Activated T-cell treated with anti-CD3 and anti-CD28 coated beads, Interleukin-2, amount 50 U/mL, for 72 hours (primary cell): ENCODE measurements at regions not wholly inside any gene's neighbourhood (a gene's known extent, or its start where the extent isn't known, plus 50 kb on each side); places are given as distances from the start of the nearest gene placed in this dataset.

Experiments used
- ATAC-seq, 2 donors: fragments of 150-1000 bp; cut with Tn5 transposase; replicated peaks in 1 of 2; 2 replicates each; pipeline ENCODE4 v1.10.0; 2021; ENCODE audit warnings: moderate library complexity in 2 of 2, mild to moderate bottlenecking in 1 of 2
- DNase-seq, 2 donors: peaks; one replicate each; pipeline ENCODE4 v3.0.0; 2021 to 2022; ENCODE audit warnings: mixed read lengths in 1 of 2
- H3K27ac Mint-ChIP-seq: one replicate; pipeline ENCODE4 v1.8.0; 2022; ENCODE audit warnings: mild to moderate bottlenecking, moderate library complexity, mixed read lengths
- H3K27me3 Mint-ChIP-seq: one replicate; pipeline ENCODE4 v1.8.0; 2022; ENCODE audit warnings: low read depth, mixed read lengths
- H3K36me3 Mint-ChIP-seq, 2 donors: one replicate each; pipeline ENCODE4 v1.8.0; 2022; ENCODE audit warnings: mixed read lengths in 2 of 2, mild to moderate bottlenecking in 1 of 2; ENCODE audit not compliant: insufficient read depth in 2 of 2
- H3K4me1 Mint-ChIP-seq: one replicate; pipeline ENCODE4 v1.8.0; 2022; ENCODE audit warnings: low read depth, mixed read lengths
- H3K4me3 Mint-ChIP-seq, 2 donors: one replicate each; pipeline ENCODE4 v1.8.0; 2022; ENCODE audit warnings: mild to moderate bottlenecking in 2 of 2, mixed read lengths in 2 of 2, moderate library complexity in 2 of 2
- H3K9me3 Mint-ChIP-seq, 2 donors: one replicate each; pipeline ENCODE4 v1.8.0; 2022; ENCODE audit warnings: mixed read lengths in 2 of 2

DNA sequence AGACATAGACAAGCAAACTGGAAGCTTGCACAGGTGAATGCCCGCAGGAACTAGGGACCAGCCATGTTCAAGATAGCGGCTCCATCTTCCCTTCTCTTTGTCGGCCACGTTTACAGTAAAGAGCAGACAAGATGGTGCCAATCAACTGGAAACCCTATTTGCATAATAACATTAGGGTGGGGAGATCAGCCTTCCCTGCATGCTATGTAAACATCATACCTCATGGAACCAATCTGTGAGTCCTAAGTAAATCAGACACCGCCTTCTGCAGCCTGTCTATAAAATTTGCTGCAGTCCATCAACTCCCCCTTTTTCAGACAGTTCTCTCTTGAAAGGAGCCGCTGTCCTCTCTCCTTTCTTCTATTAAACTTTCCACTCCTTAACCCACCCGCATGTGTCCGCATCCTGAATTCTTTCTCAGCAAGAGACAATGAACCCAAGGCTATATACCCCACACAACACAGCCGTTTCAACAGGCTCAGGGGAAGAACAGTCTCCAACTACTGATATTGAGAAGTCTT, 384.4 kb downstream of the EIPR1 start:
- DNase-seq, result no peak
- ATAC-seq, result no peak
- no peak overlapping the region for H3K4me3 Mint-ChIP-seq
- no peak overlapping the region for H3K27ac Mint-ChIP-seq
- peaks cover 0 to 5% of the 10 kb centered on the region in 2 donors for H3K9me3 Mint-ChIP-seq
- H3K36me3 Mint-ChIP-seq, result peaks cover 0 to 2% of the 10 kb centered on the region in 2 donors
- no peaks in the 10 kb centered on the region for H3K4me1 Mint-ChIP-seq
- H3K27me3 Mint-ChIP-seq, result no peaks in the 10 kb centered on the region

DNA sequence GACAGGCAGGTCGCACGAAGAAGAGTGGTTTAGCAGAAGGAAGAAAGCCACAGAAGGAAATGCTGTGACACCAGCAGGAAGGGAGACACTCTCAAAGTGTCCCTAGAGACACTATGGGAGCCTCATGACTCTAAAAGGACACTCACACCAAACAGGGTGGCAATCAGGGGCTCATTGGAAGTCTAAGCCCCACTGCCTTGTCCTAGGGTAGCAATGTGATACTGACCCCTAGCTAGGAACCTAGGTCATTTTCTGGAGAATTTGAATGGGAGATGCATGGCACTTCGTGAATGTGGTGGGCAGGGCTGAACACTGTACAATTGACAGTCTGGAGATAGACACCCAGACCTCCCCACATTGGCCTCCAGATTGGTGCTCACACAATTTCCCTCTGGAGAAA, 385.0 kb downstream of the EIPR1 start:
- ATAC-seq (no peak), DNase-seq (no peak)
- peaks cover 0 to 2% of the 10 kb centered on the region in 2 donors for H3K36me3 Mint-ChIP-seq
- no peak overlapping the region for H3K4me3 Mint-ChIP-seq
- peaks cover 0 to 8% of the 10 kb centered on the region in 2 donors for H3K9me3 Mint-ChIP-seq
- no peaks in the 10 kb centered on the region for H3K27me3 Mint-ChIP-seq
- no peak overlapping the region for H3K27ac Mint-ChIP-seq
- H3K4me1 Mint-ChIP-seq, result no peaks in the 10 kb centered on the region

GRCh38 chr2:2985020-2985419, 392.6 kb downstream of the EIPR1 start:
- no peaks in the 10 kb centered on the region for H3K4me1 Mint-ChIP-seq
- ATAC-seq (no peak), DNase-seq (no peak)
- H3K27ac Mint-ChIP-seq, result no peak overlapping the region
- no peak overlapping the region for H3K4me3 Mint-ChIP-seq
- H3K9me3 Mint-ChIP-seq, result peaks cover 0 to 9% of the 10 kb centered on the region in 2 donors
- no peaks in the 10 kb centered on the region for H3K27me3 Mint-ChIP-seq
- peaks cover 0 to 2% of the 10 kb centered on the region in 2 donors for H3K36me3 Mint-ChIP-seq

DNA sequence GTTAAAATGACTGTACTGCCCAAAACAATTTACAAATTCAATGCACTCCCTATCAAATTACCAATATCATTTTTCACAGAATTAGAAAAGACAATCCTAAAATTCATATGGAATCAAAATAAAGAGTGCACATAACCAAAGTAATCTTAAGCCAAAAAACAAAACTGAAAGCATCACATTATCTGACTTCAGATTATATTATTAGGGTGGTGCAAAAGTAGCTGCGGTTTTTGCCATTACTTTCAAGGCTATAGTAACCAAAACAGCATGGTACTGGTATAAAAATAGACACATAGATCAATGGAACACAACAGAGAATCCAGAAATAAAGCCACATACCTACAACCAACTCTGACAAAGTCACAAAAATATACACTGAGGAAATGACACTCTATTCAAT, 396.6 kb downstream of the EIPR1 start:
- H3K27me3 Mint-ChIP-seq, result no peaks in the 10 kb centered on the region
- peaks cover 2% of the 10 kb centered on the region in 2 donors for H3K9me3 Mint-ChIP-seq

GRCh38 chr2:2974982-2975381, 402.6 kb downstream of the EIPR1 start:
- peaks cover 8% of the 10 kb centered on the region for H3K27me3 Mint-ChIP-seq
- no peak for ATAC-seq
- H3K4me3 Mint-ChIP-seq, result no peak overlapping the region
- DNase-seq, result no peak
- H3K27ac Mint-ChIP-seq, result no peak overlapping the region
- H3K4me1 Mint-ChIP-seq, result no peaks in the 10 kb centered on the region
- peaks cover 0 to 2% of the 10 kb centered on the region in 2 donors for H3K9me3 Mint-ChIP-seq
- H3K36me3 Mint-ChIP-seq, result no peaks in the 10 kb centered on the region

More for the DNA sequence above, 396.6 kb downstream of the EIPR1 start:
- H3K27ac Mint-ChIP-seq, result no peak overlapping the region
- H3K4me3 Mint-ChIP-seq, result no peak overlapping the region
- no peaks in the 10 kb centered on the region for H3K4me1 Mint-ChIP-seq
- ATAC-seq (no peak), DNase-seq (no peak)
- no peaks in the 10 kb centered on the region for H3K36me3 Mint-ChIP-seq

DNA sequence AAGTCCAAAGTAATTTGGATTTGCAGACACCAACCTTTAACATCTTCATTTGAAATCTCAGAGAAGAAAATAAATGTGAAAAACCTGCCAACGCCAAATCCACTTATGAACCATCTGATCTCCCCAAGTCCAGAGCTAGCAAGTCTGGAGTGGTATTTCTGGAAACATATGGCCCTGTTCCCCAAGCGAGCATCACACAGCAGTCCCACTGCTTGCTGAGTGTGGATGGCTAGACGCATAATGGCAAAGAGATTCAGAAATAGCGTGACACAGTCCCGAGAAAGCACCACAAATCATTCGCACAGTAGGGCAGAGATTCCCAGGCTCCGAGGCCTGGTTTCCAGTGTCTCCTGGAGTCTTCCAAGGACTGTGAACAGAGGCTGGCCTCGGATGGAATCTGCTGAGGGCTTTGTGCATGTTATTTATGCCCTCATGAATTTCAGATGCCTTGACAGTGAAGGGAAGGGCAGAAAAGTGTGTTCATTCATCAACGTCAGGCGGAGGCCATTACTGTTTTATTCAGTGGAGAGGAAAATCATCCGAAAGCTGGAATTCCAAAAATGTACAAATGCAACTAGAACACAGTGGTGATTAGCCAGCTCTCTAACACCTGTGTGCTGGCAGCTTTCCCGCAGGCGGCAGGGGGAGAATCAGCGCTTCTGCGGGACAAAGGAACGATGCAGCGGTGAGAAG, 417.0 kb downstream of the EIPR1 start:
- H3K27me3 Mint-ChIP-seq, result no peaks in the 10 kb centered on the region
- peaks cover 0 to 2% of the 10 kb centered on the region in 2 donors for H3K9me3 Mint-ChIP-seq
- H3K27ac Mint-ChIP-seq, result no peak overlapping the region
- H3K36me3 Mint-ChIP-seq, result no peaks in the 10 kb centered on the region
- H3K4me3 Mint-ChIP-seq, result no peak overlapping the region
- no peaks in the 10 kb centered on the region for H3K4me1 Mint-ChIP-seq
- DNase-seq (no peak), ATAC-seq (no peak)

DNA sequence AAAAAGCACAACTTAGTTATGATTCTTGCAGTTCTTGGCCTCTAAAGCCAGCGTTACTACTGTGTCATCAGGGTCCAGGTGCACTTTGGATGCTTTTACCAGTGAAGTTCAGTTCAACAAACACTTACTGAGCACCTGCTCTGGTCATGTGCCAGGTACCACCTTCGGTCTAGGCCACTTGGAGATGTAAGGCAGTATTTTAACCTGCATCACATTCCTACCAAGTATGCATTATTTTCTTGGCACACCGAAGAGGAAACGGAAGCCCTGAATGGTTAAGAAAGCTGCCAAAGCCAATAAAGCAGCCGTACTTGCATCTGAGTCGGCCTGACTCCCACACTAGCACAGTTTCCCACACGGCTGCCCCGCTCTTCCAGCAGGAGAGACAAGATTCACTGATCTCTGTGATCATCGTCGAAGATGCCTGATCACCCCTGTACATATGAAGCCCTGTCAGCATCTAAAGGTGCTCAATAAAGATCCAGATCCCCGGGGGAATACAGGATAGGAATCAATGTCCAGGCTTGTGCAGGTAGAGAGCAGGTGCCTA, 427.1 kb downstream of the EIPR1 start:
- ATAC-seq, result no peak
- H3K27ac Mint-ChIP-seq, result no peak overlapping the region
- H3K4me3 Mint-ChIP-seq, result no peak overlapping the region
- peaks cover 0 to 2% of the 10 kb centered on the region in 2 donors for H3K9me3 Mint-ChIP-seq
- DNase-seq, result no peak
- no peaks in the 10 kb centered on the region for H3K36me3 Mint-ChIP-seq
- H3K4me1 Mint-ChIP-seq, result no peaks in the 10 kb centered on the region
- H3K27me3 Mint-ChIP-seq, result peaks cover 6% of the 10 kb centered on the region

DNA sequence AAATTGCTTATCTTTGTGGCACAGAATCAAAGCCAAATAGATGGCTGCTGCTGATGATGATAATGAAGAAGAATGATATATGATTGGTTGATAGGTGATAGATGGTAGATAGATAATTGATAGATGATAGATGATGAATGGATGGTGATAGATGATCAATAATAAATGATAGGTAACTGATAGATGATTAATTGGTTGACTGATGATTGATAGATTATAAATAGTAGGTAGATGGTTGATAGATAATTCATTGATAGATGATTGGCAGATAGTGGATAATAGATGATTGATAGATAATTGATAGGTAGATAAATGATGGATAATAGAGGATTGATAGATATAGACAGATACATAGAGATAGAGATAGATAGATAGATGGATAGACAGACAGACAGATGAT, 430.2 kb downstream of the EIPR1 start:
- H3K36me3 Mint-ChIP-seq, result peaks cover 0 to 2% of the 10 kb centered on the region in 2 donors
- H3K27ac Mint-ChIP-seq, result no peak overlapping the region
- H3K4me1 Mint-ChIP-seq, result no peaks in the 10 kb centered on the region
- ATAC-seq (no peak), DNase-seq (no peak)
- peaks cover 4% of the 10 kb centered on the region in 2 donors for H3K9me3 Mint-ChIP-seq
- no peaks in the 10 kb centered on the region for H3K27me3 Mint-ChIP-seq
- H3K4me3 Mint-ChIP-seq, result no peak overlapping the region

GRCh38 chr2:2942906-2943305, 434.7 kb downstream of the EIPR1 start:
- Mint-ChIP-seq H3K27ac (no peak overlapping the region), H3K9me3 (peaks cover 4 to 7% of the 10 kb centered on the region in 2 donors), H3K4me1 (no peaks in the 10 kb centered on the region), H3K4me3 (no peak overlapping the region), H3K27me3 (no peaks in the 10 kb centered on the region), H3K36me3 (peaks cover 0 to 2% of the 10 kb centered on the region in 2 donors)
- DNase-seq (no peak), ATAC-seq (no peak)

- Mint-ChIP-seq H3K27me3 (no peaks in the 10 kb centered on the region), H3K9me3 (peaks cover 6 to 9% of the 10 kb centered on the region in 2 donors), H3K4me3 (no peak overlapping the region), H3K27ac (no peak overlapping the region), H3K36me3 (peaks cover 2% of the 10 kb centered on the region in 2 donors), H3K4me1 (no peaks in the 10 kb centered on the region)
- ATAC-seq (no peak), DNase-seq (no peak)
Observed at GRCh38 chr2:2942225-2942624, 435.4 kb downstream of the EIPR1 start.

- H3K27me3 Mint-ChIP-seq, result no peaks in the 10 kb centered on the region
Observed at GRCh38 chr2:2941205-2941604, 436.4 kb downstream of the EIPR1 start.

DNA sequence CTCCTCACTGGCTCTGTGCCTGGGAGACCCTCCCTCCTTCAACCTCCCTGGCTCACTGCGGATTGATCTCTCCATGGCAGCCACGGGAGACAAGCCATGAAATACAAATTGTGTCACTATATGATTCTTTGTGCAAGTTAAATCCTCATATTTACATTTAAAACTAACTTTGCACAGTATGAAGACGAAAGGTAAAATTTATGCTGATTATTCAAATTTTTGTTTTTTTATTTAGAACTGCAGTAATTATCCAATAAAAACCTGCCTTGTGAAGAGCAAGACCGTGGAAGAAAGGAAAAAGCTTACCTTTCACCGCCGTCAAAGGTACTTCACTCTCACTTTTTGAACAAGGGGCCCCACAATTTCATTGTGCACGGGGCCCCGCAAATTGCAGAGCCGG, 436.9 kb downstream of the EIPR1 start:
- H3K9me3 Mint-ChIP-seq, result peaks cover 11 to 17% of the 10 kb centered on the region in 2 donors
- H3K36me3 Mint-ChIP-seq, result peaks cover 4 to 5% of the 10 kb centered on the region in 2 donors
- DNase-seq (no peak), ATAC-seq (no peak)
- H3K27me3 Mint-ChIP-seq, result no peaks in the 10 kb centered on the region
- H3K4me1 Mint-ChIP-seq, result no peaks in the 10 kb centered on the region
- no peak overlapping the region for H3K4me3 Mint-ChIP-seq
- no peak overlapping the region for H3K27ac Mint-ChIP-seq

More at GRCh38 chr2:2941205-2941604, 436.4 kb downstream of the EIPR1 start:
- H3K36me3 Mint-ChIP-seq, result peaks cover 4 to 5% of the 10 kb centered on the region in 2 donors
- H3K27ac Mint-ChIP-seq, result no peak overlapping the region
- peaks cover 11 to 17% of the 10 kb centered on the region in 2 donors for H3K9me3 Mint-ChIP-seq
- no peak overlapping the region for H3K4me3 Mint-ChIP-seq
- DNase-seq, result no peak
- H3K4me1 Mint-ChIP-seq, result no peaks in the 10 kb centered on the region
- no peak for ATAC-seq

DNA sequence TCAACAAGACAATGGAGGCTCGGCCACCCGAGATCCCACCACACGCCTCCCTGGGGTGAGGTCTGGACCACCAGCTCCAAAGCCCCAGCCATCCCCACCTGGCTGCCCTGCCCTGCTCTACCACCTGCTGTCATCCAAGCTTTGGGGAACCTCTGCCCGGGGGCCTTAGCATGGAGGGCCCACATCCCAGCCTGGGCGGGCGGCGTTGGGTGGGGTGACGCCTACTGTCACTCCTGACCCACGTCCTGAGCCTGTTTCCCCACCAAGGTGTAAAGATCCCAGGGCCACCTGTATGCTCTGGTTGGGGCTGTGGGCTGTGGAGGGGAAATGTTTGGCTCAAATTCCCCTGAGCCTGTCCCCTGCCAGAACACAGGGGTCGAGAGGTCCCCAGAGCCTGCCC, 437.6 kb downstream of the EIPR1 start:
- ATAC-seq (no peak), DNase-seq (no peak)
- H3K27me3 Mint-ChIP-seq, result no peaks in the 10 kb centered on the region
- H3K36me3 Mint-ChIP-seq, result peaks cover 2 to 4% of the 10 kb centered on the region in 2 donors
- H3K9me3 Mint-ChIP-seq, result peaks cover 11 to 15% of the 10 kb centered on the region in 2 donors
- no peaks in the 10 kb centered on the region for H3K4me1 Mint-ChIP-seq
- no peak overlapping the region for H3K27ac Mint-ChIP-seq
- no peak overlapping the region for H3K4me3 Mint-ChIP-seq
